RWPE2 (cell line): ENCODE measurements at regions not wholly inside any gene's neighbourhood (a gene's known extent, or its start where the extent isn't known, plus 50 kb on each side); places are given as distances from the start of the nearest gene placed in this dataset.
A peak's percentile ranks its signal among the peaks of the same experiment; 100 is the strongest.

ENCODE experiments used
- ATAC-seq: fragments of 200-7000 bp; cut with Tn5 transposase; 3 replicates; pipeline ENCODE4 v1.9.1; 2021; ENCODE audit warnings: low read depth
- DNase-seq: peaks from one replicate; pipeline ENCODE4 v3.0.0-alpha.2; 2020; ENCODE audit warnings: low spot score
- H3K27ac ChIP-seq: fragments of 450-650 bp; 2 replicates; pipeline ENCODE4 v1.5.1; 2017; ENCODE audit warnings: mild to moderate bottlenecking; ENCODE audit not compliant: poor library complexity, severe bottlenecking
- H3K27me3 ChIP-seq: fragments of 250-450 bp; sonication (Bioruptor Pico); 2 replicates; pipeline ENCODE4 v1.5.1; 2021; ENCODE audit warnings: mild to moderate bottlenecking, moderate library complexity; ENCODE audit not compliant: insufficient read depth, poor library complexity, severe bottlenecking
- H3K36me3 ChIP-seq: fragments of 250-450 bp; sonication (Bioruptor Pico); 2 replicates; pipeline ENCODE4 v1.5.1; 2020; ENCODE audit warnings: low read depth, mild to moderate bottlenecking, moderate library complexity
- H3K4me1 ChIP-seq: fragments of 250-450 bp; sonication (Bioruptor Pico); 2 replicates; pipeline ENCODE4 v1.5.1; 2021; ENCODE audit warnings: mild to moderate bottlenecking, moderate library complexity; ENCODE audit not compliant: insufficient read depth, poor library complexity, severe bottlenecking
- H3K4me3 ChIP-seq: fragments of 250-450 bp; sonication (Bioruptor Pico); 2 replicates; pipeline ENCODE4 v1.5.1; 2021; ENCODE audit warnings: mild to moderate bottlenecking, moderate library complexity; ENCODE audit not compliant: severe bottlenecking
- H3K9me3 ChIP-seq: fragments of 250-450 bp; sonication (Bioruptor Pico); 2 replicates; pipeline ENCODE4 v1.5.1; 2021; ENCODE audit warnings: mild to moderate bottlenecking, moderate library complexity; ENCODE audit not compliant: severe bottlenecking
- TF ChIP-seq, protein P1 (sequence below): fragments of 450-650 bp; IDR thresholded peaks from one replicate; pipeline ENCODE4 v1.5.1; 2017; ENCODE audit warnings: mild to moderate bottlenecking, moderate library complexity; ENCODE audit not compliant: poor library complexity, severe bottlenecking

DNA sequence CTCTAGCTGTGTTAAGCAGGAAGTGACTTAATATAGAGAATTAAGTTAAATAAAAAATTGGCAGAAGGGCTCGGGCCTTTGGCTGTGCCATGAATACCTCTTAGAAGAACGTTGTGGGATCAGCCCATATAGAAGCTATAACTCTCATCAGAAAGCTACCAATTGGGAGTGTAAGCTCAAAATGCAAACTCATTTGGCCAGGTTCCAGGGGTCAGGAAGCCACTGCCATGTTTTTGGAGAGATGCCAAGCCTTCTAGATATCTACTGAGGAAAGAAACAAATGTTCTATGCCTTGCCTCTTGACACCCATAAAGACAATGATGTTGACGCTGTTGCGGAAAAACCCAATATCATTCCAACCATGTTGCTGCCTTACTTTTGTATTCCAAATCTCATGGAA, 475.2 kb upstream of the TGFBR2 start:
- DNase-seq (no peak), ATAC-seq (no peak)
- Histone ChIP-seq H3K4me1 (no peaks in the 10 kb centered on the region), H3K4me3 (no peak overlapping the region), H3K9me3 (no peaks in the 10 kb centered on the region), H3K36me3 (no peaks in the 10 kb centered on the region), H3K27me3 (no peaks in the 10 kb centered on the region), H3K27ac (no peak overlapping the region)
- TF ChIP-seq, protein P1, sequence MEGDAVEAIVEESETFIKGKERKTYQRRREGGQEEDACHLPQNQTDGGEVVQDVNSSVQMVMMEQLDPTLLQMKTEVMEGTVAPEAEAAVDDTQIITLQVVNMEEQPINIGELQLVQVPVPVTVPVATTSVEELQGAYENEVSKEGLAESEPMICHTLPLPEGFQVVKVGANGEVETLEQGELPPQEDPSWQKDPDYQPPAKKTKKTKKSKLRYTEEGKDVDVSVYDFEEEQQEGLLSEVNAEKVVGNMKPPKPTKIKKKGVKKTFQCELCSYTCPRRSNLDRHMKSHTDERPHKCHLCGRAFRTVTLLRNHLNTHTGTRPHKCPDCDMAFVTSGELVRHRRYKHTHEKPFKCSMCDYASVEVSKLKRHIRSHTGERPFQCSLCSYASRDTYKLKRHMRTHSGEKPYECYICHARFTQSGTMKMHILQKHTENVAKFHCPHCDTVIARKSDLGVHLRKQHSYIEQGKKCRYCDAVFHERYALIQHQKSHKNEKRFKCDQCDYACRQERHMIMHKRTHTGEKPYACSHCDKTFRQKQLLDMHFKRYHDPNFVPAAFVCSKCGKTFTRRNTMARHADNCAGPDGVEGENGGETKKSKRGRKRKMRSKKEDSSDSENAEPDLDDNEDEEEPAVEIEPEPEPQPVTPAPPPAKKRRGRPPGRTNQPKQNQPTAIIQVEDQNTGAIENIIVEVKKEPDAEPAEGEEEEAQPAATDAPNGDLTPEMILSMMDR: no peak

DNA sequence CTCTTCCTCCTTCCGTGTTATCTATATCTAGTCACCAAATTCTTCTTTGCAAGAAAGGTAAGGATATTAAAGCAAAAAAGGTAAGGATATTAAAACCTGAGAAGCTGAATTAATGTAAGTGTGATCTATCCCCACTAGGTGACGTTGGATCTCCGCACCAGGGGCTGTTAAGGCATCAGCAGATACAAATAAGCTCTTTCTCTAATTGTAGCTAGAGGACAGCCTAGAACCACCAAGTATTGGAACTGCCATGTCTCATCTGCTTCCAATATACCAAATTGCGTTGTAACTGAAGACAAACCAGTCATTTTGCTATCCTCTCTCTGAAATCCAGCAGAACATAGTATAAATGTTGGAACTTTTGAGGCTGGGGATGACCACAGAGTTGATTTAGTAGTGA, 471.2 kb upstream of the TGFBR2 start:
- DNase-seq (no peak), ATAC-seq (0 out of 3 replicates have a peak, but pooled peaks have one; percentile 44)
- TF ChIP-seq, protein P1: peak; percentile 51
- Histone ChIP-seq H3K4me1 (no peaks in the 10 kb centered on the region), H3K9me3 (no peaks in the 10 kb centered on the region), H3K27ac (no peak overlapping the region), H3K36me3 (no peaks in the 10 kb centered on the region), H3K4me3 (no peak overlapping the region), H3K27me3 (no peaks in the 10 kb centered on the region)

DNA sequence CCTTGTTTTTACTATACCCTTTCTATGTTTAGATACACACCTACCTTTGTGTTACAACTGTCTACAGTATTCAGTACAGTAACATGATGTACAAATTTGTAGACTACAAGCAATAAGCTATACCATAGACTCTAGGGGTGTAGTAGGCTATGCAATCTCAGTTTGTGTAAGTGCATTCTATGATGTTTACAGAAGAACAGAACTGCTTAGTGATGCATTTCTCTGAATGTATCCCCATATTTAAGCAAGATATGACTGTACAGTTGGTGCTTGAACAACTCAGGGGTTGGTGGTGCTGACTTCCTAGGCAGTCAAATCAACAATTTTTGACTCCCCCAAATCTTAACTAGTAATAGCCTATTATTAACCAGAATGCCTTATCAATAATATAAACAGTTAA, 467.1 kb upstream of the TGFBR2 start:
- H3K9me3 ChIP-seq: no peaks in the 10 kb centered on the region
- H3K27me3 ChIP-seq: no peaks in the 10 kb centered on the region
- TF ChIP-seq, protein P1: no peak
- no peak overlapping the region for H3K4me3 ChIP-seq
- H3K36me3 ChIP-seq: no peaks in the 10 kb centered on the region
- ATAC-seq (no peak), DNase-seq (no peak)
- no peak overlapping the region for H3K27ac ChIP-seq
- no peaks in the 10 kb centered on the region for H3K4me1 ChIP-seq

DNA sequence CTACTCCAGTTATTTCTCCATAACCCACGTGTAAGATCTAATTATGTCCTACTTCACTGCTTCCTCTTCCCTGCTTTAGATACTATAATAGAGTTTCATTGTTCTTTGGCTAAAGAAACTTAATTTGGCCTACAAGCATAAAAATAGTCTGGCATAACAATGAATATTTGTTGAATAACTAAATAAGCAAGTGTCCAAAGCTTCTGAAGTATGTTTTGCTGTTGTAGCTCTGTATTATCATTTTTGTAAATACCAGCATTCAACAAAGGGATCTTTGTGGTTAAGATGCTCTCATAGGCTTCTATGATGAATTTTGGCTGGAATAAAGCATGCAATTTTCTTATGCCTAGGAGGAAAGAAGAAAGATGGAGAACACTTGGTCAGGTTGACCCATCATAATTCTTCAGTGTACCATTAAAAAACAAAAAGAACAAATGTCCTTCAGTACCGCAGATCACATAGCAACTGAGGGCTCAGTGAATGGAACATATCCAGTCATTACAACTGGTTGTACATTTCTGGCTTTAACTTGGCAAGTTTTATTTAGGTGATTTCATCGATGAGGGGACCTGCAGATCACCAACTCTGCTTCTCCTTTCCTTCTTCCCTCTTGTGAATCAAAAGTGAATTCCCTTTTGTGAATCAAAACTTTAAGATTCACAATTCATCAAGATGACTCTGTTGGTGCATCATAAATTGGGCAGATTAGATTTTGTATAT, 465.9 kb upstream of the TGFBR2 start:
- Histone ChIP-seq H3K4me3 (no peak overlapping the region), H3K9me3 (no peaks in the 10 kb centered on the region), H3K4me1 (no peaks in the 10 kb centered on the region), H3K27me3 (no peaks in the 10 kb centered on the region), H3K27ac (no peak overlapping the region), H3K36me3 (no peaks in the 10 kb centered on the region)
- no peak for ATAC-seq
- TF ChIP-seq, protein P1: no peak
- no peak for DNase-seq

DNA sequence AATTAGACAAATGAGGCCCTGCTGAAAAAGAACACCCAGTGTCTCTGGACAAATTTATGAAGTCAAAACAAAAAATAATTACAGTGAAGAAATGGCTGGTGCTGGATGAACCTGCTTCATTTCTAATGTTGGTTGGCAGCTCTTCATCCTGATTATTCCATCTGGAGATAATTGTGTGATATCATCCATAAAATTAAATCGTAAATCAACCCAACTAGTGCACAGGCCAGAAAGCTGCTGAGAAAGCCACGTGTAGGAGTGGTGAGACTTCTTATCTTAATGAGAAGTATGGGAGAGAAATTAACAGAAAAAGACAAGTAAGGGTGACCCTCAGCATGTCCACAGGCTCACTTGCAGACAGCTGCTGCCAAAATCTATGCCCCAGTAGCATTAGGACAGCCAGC, 465.2 kb upstream of the TGFBR2 start:
- ATAC-seq (no peak), DNase-seq (no peak)
- no peaks in the 10 kb centered on the region for H3K4me1 ChIP-seq
- no peaks in the 10 kb centered on the region for H3K27me3 ChIP-seq
- H3K4me3 ChIP-seq: no peak overlapping the region
- H3K27ac ChIP-seq: no peak overlapping the region
- no peaks in the 10 kb centered on the region for H3K9me3 ChIP-seq
- TF ChIP-seq, protein P1: no peak
- no peaks in the 10 kb centered on the region for H3K36me3 ChIP-seq
